ENCODE measurements at regions not wholly inside any gene's neighbourhood (a gene's known extent, or its start where the extent isn't known, plus 50 kb on each side); places are given as distances from the start of the nearest gene placed in this dataset.

DNA sequence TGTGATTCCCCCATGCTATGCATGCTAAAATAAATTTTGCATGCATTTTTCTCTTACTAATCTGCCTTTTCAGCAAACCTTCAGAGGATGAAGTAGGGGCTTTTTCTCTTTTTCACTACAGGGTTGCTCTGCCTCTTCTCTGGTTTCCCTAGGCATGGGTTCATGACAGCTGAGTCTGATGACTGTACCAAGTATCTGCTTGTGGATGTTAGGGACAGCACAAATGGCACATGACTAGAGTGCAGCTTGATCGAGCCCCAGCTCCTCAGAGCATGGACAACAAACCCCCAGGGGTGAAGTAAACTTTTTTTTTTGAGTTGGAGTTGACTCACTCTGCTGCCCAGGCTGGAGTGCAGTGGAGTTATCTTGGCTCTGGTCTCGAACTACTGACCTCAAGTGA, 57.1 kb upstream of the GCM1 start (continued):
- TF ChIP-seq, protein P1, sequence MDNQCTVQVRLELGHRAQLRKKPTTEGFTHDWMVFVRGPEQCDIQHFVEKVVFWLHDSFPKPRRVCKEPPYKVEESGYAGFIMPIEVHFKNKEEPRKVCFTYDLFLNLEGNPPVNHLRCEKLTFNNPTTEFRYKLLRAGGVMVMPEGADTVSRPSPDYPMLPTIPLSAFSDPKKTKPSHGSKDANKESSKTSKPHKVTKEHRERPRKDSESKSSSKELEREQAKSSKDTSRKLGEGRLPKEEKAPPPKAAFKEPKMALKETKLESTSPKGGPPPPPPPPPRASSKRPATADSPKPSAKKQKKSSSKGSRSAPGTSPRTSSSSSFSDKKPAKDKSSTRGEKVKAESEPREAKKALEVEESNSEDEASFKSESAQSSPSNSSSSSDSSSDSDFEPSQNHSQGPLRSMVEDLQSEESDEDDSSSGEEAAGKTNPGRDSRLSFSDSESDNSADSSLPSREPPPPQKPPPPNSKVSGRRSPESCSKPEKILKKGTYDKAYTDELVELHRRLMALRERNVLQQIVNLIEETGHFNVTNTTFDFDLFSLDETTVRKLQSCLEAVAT (IDR thresholded peaks at IDR 0.05): no peak
- no peak for TF ChIP-seq RUNX3 (IDR thresholded peaks at IDR 0.05; ENCODE audit: low read length)

DNA sequence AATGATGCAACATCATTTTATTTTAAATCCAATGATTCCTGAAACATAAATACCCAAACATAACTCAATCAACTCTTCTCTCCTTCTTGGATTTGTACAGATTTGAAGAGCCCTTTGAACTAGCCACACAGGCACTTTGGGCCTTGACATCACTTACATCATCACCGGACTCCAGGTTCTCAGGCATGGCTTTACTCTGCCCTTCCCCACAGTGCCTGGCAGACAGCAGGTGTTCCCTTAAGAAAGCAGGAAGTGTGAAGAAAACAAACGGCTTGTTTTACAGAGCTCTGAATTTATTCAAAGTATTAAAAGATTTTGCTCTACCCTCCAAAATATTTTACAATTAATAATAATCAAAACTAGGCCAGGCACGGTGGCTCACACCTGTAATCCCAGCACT, 54.8 kb upstream of the GCM1 start:
- in situ Hi-C loops (cut with MboI): no loop called here
- Histone ChIP-seq H3K9me3 (replicated peaks; ENCODE audit: control insufficient read depth, insufficient read depth, low read length) (no peaks in the 10 kb centered on the region; the same call in 2 of the 3 replicates), H3K27me3 (replicated peaks in 1 of 2; ENCODE audit: control insufficient read depth in 2 of 2, insufficient read depth in 2 of 2, low read length in 1 of 2) (no peaks in the 10 kb centered on the region), H3K9ac (ENCODE audit: control insufficient read depth, insufficient read depth, low read length) (no peak overlapping the region), H4K20me1 (ENCODE audit: control insufficient read depth, insufficient read depth) (no peaks in the 10 kb centered on the region), H3K4me3 (no peak overlapping the region), H3K4me2 (ENCODE audit: control insufficient read depth, insufficient read depth) (no peak overlapping the region), H3K4me1 (ENCODE audit: control insufficient read depth, insufficient read depth, low read length) (peaks cover 12% of the 10 kb centered on the region), H2AFZ (ENCODE audit: control insufficient read depth, low read depth, low read length) (no peak overlapping the region), H3K79me2 (ENCODE audit: control insufficient read depth, insufficient read depth, low read length) (no peaks in the 10 kb centered on the region), H3K36me3 (ENCODE audit: control insufficient read depth in 2 of 2, insufficient read depth in 2 of 2, low read length in 1 of 2) (no peaks in the 10 kb centered on the region), H3K27ac (ENCODE audit: control insufficient read depth, insufficient read depth) (no peak overlapping the region)
- SMC1A ChIA-PET (ENCODE audit: uncharacterized antibody, unreplicated experiment): interaction anchor here (0.9 to 3.4 kb wide), 5 partner anchors 10 to 144 kb away, joined by 3 to 20 read pairs (median 5); no protein-coding TSS in a partner anchor
- CTCF ChIA-PET: interaction anchor here (1.4 kb wide), 1 partner anchor 27 kb away, joined by 3 read pairs; no protein-coding TSS in a partner anchor
- no peak for FAIRE-seq
- POLR2A ChIA-PET: interaction anchor here (0.6 to 0.7 kb wide), 2 partner anchors 25 to 29 kb away, joined by 3 read pairs; no protein-coding TSS in a partner anchor
- intact Hi-C loops (cut with micrococcal nuclease; ENCODE audit: unreplicated experiment): no loop called here
- no peak for ATAC-seq
- 61% methylated on average over 3 of the region's 3 CpGs for WGBS (ENCODE audit: insufficient coverage, insufficient replicate concordance, low lambda C conversion rate, missing lambda C conversion rate)
- no peak for DNase-seq (ENCODE audit: low read depth, low spot score)
- BruUV-seq (replicated peaks): no TSS peak
- RAD21 ChIA-PET (ENCODE audit: unreplicated experiment): no interaction called here
- TF ChIP-seq GATAD2B (conservative IDR thresholded peaks at IDR 0.05; ENCODE audit: low read depth): no peak
- TF ChIP-seq, protein P2, sequence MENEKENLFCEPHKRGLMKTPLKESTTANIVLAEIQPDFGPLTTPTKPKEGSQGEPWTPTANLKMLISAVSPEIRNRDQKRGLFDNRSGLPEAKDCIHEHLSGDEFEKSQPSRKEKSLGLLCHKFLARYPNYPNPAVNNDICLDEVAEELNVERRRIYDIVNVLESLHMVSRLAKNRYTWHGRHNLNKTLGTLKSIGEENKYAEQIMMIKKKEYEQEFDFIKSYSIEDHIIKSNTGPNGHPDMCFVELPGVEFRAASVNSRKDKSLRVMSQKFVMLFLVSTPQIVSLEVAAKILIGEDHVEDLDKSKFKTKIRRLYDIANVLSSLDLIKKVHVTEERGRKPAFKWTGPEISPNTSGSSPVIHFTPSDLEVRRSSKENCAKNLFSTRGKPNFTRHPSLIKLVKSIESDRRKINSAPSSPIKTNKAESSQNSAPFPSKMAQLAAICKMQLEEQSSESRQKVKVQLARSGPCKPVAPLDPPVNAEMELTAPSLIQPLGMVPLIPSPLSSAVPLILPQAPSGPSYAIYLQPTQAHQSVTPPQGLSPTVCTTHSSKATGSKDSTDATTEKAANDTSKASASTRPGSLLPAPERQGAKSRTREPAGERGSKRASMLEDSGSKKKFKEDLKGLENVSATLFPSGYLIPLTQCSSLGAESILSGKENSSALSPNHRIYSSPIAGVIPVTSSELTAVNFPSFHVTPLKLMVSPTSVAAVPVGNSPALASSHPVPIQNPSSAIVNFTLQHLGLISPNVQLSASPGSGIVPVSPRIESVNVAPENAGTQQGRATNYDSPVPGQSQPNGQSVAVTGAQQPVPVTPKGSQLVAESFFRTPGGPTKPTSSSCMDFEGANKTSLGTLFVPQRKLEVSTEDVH (IDR thresholded peaks at IDR 0.05; ENCODE audit: low read depth, partially characterized antibody): no peak
- TF ChIP-seq, protein P3, sequence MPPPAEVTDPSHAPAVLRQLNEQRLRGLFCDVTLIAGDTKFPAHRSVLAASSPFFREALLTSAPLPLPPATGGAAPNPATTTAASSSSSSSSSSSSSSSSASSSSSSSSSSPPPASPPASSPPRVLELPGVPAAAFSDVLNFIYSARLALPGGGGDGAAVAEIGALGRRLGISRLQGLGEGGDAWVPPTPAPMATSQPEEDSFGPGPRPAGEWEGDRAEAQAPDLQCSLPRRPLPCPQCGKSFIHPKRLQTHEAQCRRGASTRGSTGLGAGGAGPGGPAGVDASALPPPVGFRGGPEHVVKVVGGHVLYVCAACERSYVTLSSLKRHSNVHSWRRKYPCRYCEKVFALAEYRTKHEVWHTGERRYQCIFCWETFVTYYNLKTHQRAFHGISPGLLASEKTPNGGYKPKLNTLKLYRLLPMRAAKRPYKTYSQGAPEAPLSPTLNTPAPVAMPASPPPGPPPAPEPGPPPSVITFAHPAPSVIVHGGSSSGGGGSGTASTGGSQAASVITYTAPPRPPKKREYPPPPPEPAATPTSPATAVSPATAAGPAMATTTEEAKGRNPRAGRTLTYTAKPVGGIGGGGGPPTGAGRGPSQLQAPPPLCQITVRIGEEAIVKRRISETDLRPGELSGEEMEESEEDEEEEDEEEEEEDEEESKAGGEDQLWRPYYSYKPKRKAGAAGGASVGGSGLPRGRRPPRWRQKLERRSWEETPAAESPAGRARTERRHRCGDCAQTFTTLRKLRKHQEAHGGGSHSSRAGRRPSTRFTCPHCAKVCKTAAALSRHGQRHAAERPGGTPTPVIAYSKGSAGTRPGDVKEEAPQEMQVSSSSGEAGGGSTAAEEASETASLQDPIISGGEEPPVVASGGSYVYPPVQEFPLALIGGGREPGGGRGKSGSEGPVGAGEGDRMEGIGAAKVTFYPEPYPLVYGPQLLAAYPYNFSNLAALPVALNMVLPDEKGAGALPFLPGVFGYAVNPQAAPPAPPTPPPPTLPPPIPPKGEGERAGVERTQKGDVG (CRISPR knock-in tag; IDR thresholded peaks at IDR 0.05): no peak

Data from GM12878 (cell line).